AG10803 (cell line): ENCODE measurements at regions not wholly inside any gene's neighbourhood (a gene's known extent, or its start where the extent isn't known, plus 50 kb on each side); places are given as distances from the start of the nearest gene placed in this dataset.

ENCODE experiments used
- DNase-seq: peaks from one replicate; pipeline ENCODE4 v3.0.0; 2010; ENCODE audit warnings: low read depth
- H3K4me3 ChIP-seq: 2 replicates; pipeline ENCODE4 v1.5.1; 2011; ENCODE audit warnings: mild to moderate bottlenecking, low read length, control low read depth
- TF ChIP-seq, protein P1 (sequence below): conservative IDR thresholded peaks from 2 replicates; pipeline ENCODE4 v1.5.1; 2011; ENCODE audit warnings: mild to moderate bottlenecking, low read length, control low read depth, inconsistent platforms

DNA sequence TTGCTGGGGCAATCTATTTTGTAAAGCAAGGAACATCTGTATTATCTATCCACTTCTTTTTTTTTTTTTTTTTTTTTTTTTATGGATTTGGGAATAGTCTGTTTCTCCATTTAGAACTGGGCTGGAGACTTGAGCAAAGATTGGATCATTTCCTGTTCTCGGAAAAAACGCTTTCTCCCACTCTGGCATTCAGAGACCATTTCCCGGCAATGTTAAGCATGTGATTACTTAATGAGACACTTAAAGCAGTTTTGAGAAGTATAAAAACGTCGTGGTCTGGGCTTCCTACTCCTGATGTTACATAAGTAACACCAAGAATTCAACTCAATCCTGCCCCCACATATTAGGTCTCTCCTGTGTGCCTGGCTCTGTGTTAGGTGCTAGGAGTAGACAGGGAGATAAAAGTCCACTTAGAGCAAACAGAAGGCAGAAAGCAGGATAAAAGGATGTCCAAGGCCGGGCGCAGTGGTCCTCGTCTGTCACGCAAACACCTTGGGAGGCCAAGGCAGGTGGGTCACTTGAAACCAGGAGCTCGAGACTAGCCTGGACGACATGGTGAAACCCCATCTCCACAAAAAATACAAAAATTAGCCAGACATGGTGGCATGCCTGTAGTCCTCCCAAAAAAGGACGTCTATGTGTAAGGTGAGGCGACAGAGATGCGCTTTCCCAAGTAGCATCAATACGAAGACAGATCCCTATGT, 152.1 kb upstream of the GSC start:
- H3K4me3 ChIP-seq: no peak overlapping the region
- TF ChIP-seq, protein P1, sequence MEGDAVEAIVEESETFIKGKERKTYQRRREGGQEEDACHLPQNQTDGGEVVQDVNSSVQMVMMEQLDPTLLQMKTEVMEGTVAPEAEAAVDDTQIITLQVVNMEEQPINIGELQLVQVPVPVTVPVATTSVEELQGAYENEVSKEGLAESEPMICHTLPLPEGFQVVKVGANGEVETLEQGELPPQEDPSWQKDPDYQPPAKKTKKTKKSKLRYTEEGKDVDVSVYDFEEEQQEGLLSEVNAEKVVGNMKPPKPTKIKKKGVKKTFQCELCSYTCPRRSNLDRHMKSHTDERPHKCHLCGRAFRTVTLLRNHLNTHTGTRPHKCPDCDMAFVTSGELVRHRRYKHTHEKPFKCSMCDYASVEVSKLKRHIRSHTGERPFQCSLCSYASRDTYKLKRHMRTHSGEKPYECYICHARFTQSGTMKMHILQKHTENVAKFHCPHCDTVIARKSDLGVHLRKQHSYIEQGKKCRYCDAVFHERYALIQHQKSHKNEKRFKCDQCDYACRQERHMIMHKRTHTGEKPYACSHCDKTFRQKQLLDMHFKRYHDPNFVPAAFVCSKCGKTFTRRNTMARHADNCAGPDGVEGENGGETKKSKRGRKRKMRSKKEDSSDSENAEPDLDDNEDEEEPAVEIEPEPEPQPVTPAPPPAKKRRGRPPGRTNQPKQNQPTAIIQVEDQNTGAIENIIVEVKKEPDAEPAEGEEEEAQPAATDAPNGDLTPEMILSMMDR: no peak

DNA sequence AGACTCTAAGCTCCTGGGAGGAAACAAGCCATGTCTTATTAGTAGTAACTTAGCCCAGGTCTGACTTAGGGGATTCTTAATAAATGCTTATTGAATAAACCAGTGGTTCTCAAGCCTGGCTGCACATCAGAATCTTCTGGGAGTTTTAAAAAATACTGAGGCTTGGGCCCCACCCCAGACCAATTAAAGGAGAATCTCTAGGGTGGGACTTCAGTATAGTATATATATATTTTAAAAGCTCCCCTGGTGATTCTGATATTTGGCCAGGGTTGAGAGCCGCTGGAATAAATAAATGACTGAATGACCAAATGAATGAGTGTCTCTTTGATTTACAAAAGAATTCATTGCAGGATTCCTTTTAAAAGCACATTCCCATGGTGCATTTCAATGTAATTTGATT, 151.5 kb upstream of the GSC start:
- DNase-seq: no peak
- TF ChIP-seq, protein P1: no peak
- no peak overlapping the region for H3K4me3 ChIP-seq

More for the DNA sequence above, 152.1 kb upstream of the GSC start:
- DNase-seq: peak; percentile 81

GRCh38 chr14:94919896-94920295, 150.0 kb upstream of the GSC start:
- TF ChIP-seq, protein P1: no peak
- no peak for DNase-seq
- no peak overlapping the region for H3K4me3 ChIP-seq

GRCh38 chr14:94918896-94919295, 149.0 kb upstream of the GSC start:
- no peak for DNase-seq
- TF ChIP-seq, protein P1: no peak
- H3K4me3 ChIP-seq: no peak overlapping the region

DNA sequence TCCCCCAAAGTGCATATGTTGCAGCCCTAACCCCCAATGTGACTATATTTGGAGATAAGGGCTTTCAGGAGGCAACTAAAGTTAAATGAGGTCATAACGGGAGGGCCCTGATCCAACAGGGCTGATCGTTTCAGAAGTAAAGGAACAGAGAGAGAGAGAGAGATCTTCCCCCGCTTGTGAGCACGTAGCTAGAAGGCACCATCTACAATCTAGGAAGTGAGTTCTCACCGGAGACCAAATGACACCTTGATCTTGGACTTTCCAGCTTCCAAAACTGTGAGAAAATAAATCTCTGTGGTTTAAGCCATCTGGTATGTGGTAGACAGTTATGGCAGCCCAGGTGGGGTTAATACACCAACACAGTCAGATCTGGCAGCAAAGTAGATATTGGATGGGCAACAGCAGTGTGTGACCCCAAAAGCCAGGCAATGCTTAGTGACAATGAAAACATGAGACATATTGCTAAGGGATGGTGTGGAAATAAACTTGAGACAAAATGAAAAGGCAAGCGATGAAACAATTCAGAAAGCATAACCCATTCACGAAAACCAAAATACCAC, 147.2 kb upstream of the GSC start:
- no peak for DNase-seq
- H3K4me3 ChIP-seq: no peak overlapping the region
- TF ChIP-seq, protein P1: no peak

DNA sequence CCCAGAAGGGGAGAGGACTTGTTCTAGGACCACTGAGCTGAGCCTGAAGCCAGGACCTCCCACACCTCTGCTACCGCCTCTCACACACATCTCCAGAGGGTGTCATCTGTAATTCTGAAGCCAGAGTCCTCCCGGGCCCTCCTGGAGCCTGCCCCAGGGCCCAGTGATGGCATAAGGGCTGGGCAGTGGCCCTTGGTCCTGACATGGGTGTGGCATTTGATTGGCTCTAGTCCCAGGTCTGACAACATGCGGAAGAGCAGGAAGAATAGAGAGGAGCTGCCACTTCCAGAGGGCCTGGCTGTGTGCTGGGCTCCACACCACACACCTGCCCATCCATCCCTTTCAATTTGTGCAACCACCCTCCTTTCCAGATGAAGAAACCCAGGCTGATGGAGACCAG, 144.3 kb upstream of the GSC start:
- TF ChIP-seq, protein P1: no peak

DNA sequence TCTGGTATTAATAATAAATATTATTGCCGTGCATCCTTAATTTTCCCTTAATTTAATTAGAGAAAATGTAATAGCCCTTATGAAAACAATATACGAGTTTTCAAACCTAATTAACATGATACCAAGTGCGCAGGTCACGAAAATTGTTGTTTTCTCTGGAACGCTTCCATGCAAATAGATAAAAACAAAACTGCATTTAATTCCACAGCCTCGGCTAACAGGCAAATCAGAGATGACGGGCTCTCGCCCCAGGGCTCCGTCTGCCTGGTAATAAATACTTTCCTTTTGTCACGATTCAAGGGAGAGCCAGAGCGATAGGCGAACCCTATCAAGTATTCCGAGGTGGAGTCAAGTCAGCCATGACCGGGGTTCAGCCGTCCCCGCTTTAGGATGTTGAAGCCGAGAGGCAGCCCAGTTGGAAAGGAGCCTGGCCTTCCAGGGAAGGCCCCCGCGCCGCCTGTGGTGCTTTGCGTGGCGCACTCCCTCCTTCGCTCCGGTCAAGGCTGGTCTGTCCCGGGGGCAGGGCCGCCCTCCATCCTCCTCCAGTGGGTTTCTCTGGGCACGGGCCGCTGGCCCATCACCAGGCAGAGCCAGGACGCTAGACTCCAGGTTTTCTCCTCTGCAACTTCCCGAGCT, 137.8 kb upstream of the GSC start:
- TF ChIP-seq, protein P1: no peak
- H3K4me3 ChIP-seq: no peak overlapping the region
- DNase-seq: no peak

More for the DNA sequence above, 144.3 kb upstream of the GSC start:
- no peak for DNase-seq
- no peak overlapping the region for H3K4me3 ChIP-seq
